ENCODE measurements at regions not wholly inside any gene's neighbourhood (a gene's known extent, or its start where the extent isn't known, plus 50 kb on each side); places are given as distances from the start of the nearest gene placed in this dataset.
"Not testable (repeated sequence)": the region's sequence is repeated elsewhere in the genome, so short reads cannot be mapped to it uniquely, and the experiment has no call there.

- no peak for DNase-seq
Measured at GRCh38 chr5:90128551-90128950, 281.0 kb downstream of the CETN3 start.

GRCh38 chr5:90119531-90119971 is 290.0 kb downstream of the CETN3 start:
- no peak for DNase-seq

- no peak for DNase-seq
Measured at GRCh38 chr5:90117005-90117404, 292.6 kb downstream of the CETN3 start.

- DNase-seq: no peak
Measured at GRCh38 chr5:90113108-90113507, 296.4 kb downstream of the CETN3 start.

- DNase-seq: no peak
Measured at GRCh38 chr5:90112033-90112692, 297.4 kb downstream of the CETN3 start.

GRCh38 chr5:90111364-90112032 is 298.1 kb downstream of the CETN3 start:
- no peak for DNase-seq

GRCh38 chr5:90109285-90109684 is 300.3 kb downstream of the CETN3 start:
- DNase-seq: no peak

- DNase-seq: no peak
Measured at GRCh38 chr5:90099099-90099498, 310.5 kb downstream of the CETN3 start.

GRCh38 chr5:90097082-90097477 is 312.5 kb downstream of the CETN3 start:
- DNase-seq: no peak

- no peak for DNase-seq
Measured at GRCh38 chr5:90096415-90097081, 313.0 kb downstream of the CETN3 start.

GRCh38 chr5:90095292-90096060 is 314.1 kb downstream of the CETN3 start:
- DNase-seq: no peak

- no peak for DNase-seq
Measured at GRCh38 chr5:90093751-90094485, 315.6 kb downstream of the CETN3 start.

GRCh38 chr5:90092734-90093133 is 316.8 kb downstream of the CETN3 start:
- DNase-seq: no peak

- no peak for DNase-seq
Measured at GRCh38 chr5:90084342-90084741, 325.2 kb downstream of the CETN3 start.

- DNase-seq: not testable (repeated sequence)
Measured at GRCh38 chr5:90073026-90073570, 336.5 kb downstream of the CETN3 start.

- no peak for DNase-seq
Measured at GRCh38 chr5:90071656-90072055, 337.9 kb downstream of the CETN3 start.

- DNase-seq: no peak
Measured at GRCh38 chr5:90071066-90071465, 338.5 kb downstream of the CETN3 start.

GRCh38 chr5:90066920-90067319 is 342.6 kb downstream of the CETN3 start:
- no peak for DNase-seq

GRCh38 chr5:90056911-90057705 is 352.4 kb downstream of the CETN3 start:
- no peak for DNase-seq

- no peak for DNase-seq
Measured at GRCh38 chr5:90055831-90056328, 353.7 kb downstream of the CETN3 start.

- DNase-seq: no peak
Measured at GRCh38 chr5:90054612-90055011, 354.9 kb downstream of the CETN3 start.
